GM18873 (cell line): ENCODE measurements at regions not wholly inside any gene's neighbourhood (a gene's known extent, or its start where the extent isn't known, plus 50 kb on each side); places are given as distances from the start of the nearest gene placed in this dataset.

Source experiments
- ATAC-seq: cut with Tn5 transposase; IDR thresholded peaks from one replicate; pipeline ENCODE4 v1.9.1; 2021; ENCODE audit warnings: mild to moderate bottlenecking, moderate library complexity, moderate number of reproducible peaks; ENCODE audit not compliant: unreplicated experiment, low FRiP score

DNA sequence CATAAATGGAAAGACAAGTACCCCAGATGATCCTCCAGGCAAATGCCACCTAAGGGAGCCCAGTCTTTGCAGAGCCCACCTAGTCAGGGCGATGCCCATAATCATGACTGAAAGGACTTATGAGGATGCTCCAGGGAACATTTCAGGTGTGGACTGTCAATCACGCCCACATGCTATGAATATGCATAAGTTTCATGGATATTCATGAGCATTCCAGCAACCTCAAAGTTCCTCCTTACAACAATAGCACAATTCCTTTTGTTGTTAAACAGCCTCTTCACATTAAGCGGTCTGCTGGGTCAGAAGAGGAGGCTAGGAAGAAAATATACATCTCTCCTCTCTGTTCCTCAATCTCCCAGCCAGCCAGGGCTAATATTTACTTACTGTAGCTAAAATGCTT is 161.6 kb downstream of the C5orf15 start:
- ATAC-seq: no peak

GRCh38 chr5:133801955-133802751 is 166.3 kb downstream of the C5orf15 start:
- ATAC-seq: no peak

GRCh38 chr5:133801431-133801830 is 167.0 kb downstream of the C5orf15 start:
- no peak for ATAC-seq

GRCh38 chr5:133799571-133800237 is 168.7 kb downstream of the C5orf15 start:
- no peak for ATAC-seq

- ATAC-seq: no peak
Observed at GRCh38 chr5:133797167-133797566, 171.3 kb downstream of the C5orf15 start.

- ATAC-seq: no peak
Observed at GRCh38 chr5:133796186-133796585, 172.2 kb downstream of the C5orf15 start.

GRCh38 chr5:133794771-133795415 is 173.5 kb downstream of the C5orf15 start:
- no peak for ATAC-seq

- ATAC-seq: no peak
Observed at GRCh38 chr5:133793756-133794465, 174.5 kb downstream of the C5orf15 start.

DNA sequence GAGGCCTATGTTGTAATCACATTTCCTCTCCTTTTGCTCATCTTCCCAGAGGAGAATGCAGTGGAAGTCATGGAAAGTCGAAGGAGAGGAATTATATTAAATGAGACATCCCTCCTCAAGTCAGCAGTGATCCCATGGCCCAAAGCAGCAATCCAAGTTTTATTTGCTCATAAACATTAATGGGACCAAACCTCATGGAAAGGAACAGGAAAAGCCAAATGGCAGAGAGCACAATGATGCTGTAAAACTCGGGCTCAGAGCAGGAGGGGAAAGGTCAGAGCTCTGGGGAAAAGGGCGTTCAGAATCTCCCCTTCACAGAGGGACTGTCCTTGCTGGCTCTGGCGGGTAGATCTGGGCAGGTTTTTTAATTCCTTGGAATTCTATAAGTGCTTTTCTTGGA is 175.8 kb downstream of the C5orf15 start:
- no peak for ATAC-seq

GRCh38 chr5:133792024-133792423 is 176.4 kb downstream of the C5orf15 start:
- no peak for ATAC-seq

- no peak for ATAC-seq
Observed at GRCh38 chr5:133790898-133791297, 177.5 kb downstream of the C5orf15 start.

GRCh38 chr5:133789428-133789827 is 177.1 kb upstream of the FSTL4 start:
- no peak for ATAC-seq

GRCh38 chr5:133788121-133788520 is 175.8 kb upstream of the FSTL4 start:
- ATAC-seq: no peak

GRCh38 chr5:133786420-133786819 is 174.1 kb upstream of the FSTL4 start:
- ATAC-seq: no peak

- ATAC-seq: no peak
Observed at GRCh38 chr5:133785182-133785581, 172.8 kb upstream of the FSTL4 start.

GRCh38 chr5:133783481-133783880 is 171.1 kb upstream of the FSTL4 start:
- no peak for ATAC-seq

GRCh38 chr5:133782736-133783135 is 170.4 kb upstream of the FSTL4 start:
- ATAC-seq: no peak

DNA sequence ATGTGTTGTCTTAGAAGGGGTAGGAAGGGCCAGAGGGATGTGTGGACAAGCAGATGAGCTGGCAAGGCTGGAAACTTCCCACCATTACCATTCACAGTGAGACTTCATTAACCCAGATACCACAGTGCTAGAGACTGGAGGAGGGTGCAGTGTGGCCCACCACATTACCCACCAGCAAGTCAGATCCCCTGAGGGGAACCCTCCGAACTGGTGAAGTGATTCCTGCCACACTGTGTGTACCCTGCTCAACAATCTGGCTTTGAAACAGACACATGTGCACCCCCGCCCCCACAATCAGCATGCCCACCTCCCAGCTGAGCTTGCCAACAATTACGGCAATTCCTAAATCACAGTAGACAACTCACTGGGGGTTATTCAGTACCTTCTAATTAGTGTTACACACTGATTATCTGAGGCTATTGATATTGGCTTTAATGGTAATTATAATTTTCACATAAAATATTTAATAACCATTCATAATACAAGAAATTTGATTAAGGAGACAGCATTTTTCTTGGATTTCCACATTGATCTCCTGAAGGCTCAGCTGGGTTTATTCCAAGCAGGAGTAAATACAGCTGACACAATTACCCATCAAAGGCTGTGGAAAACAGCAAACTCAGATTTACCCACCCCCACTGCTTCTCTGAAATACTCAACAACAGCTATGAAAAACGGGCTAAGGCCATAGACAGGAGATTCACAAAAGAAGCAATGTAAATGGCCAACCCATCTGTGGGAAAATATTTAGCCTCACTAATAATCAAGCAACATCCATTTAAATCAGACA is 169.3 kb upstream of the FSTL4 start:
- ATAC-seq: no peak

- ATAC-seq: no peak
Observed at GRCh38 chr5:133780619-133781280, 168.4 kb upstream of the FSTL4 start.
